ENCODE measurements at regions not wholly inside any gene's neighbourhood (a gene's known extent, or its start where the extent isn't known, plus 50 kb on each side); places are given as distances from the start of the nearest gene placed in this dataset.

DNA sequence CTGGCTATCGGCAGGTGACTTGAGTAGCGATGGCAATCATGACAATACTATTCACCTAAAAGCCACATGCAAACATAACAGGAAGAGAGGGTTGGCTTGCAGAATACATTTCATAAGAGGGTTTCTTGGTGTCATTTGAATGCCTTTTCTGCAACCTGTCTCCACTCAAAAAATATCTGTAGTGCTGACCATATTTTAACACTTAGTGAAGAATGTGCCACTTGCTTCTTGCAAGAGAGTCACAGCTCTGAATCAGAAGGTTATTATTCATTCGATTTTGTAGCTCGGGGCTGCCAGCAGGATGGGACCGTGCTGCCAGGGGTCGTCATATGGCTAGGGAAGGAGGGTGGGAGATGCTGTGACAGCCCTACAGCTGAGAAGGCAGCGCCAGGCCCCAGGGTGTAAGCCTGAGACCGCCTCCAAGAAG lies 152.0 kb upstream of the PITRM1 start:
- H4K5ac ChIP-seq (ENCODE audit: low read depth, low read length): no peak overlapping the region
- H3K18ac ChIP-seq (ENCODE audit: low read depth, low read length): no peak overlapping the region
- H2AK5ac ChIP-seq (ENCODE audit: low read depth, low read length): no peak overlapping the region
- no peak for DNase-seq
- intact Hi-C loops (cut with micrococcal nuclease) (no loop called here), dilution Hi-C loops (cut with HindIII; ENCODE audit: low sequenced_read_pairs, unreplicated experiment) (no loop called here), in situ Hi-C loops (cut with MboI; ENCODE audit: low sequenced_read_pairs) (no loop called here)
- H2AFZ ChIP-seq (replicated peaks; ENCODE audit: low read length, poor library complexity): peak overlapping the region; percentile 29
- H3K4me3 ChIP-seq (ENCODE audit: insufficient read depth, low read depth, low read length): no peak overlapping the region
- no peak overlapping the region for H2BK20ac ChIP-seq (ENCODE audit: low read depth, low read length)
- no peak overlapping the region for H3K27ac ChIP-seq (ENCODE audit: insufficient read depth, low read length)
- no peak overlapping the region for H3K4ac ChIP-seq (ENCODE audit: low read depth, low read length)
- H3K56ac ChIP-seq (ENCODE audit: extremely low read depth, insufficient read depth, low read length): no peak overlapping the region
- no peak for ATAC-seq (ENCODE audit: low read depth)
- 69% methylated on average over 5 of the region's 8 CpGs; no CpG with 5 or more reads in 1 of the 2 experiments for WGBS, 2 experiments (ENCODE audit: extremely low coverage in 2 of 2, insufficient read length in 1 of 2)
- no peaks in the 10 kb centered on the region for H3K4me1 ChIP-seq (ENCODE audit: control insufficient read depth, insufficient read depth, low read length)
- no peaks in the 10 kb centered on the region for H3K27me3 ChIP-seq (ENCODE audit: control insufficient read depth, insufficient read depth, low read length)
- no peaks in the 10 kb centered on the region for H3K36me3 ChIP-seq (ENCODE audit: control insufficient read depth, insufficient read depth, low read length)
- no peak overlapping the region for H2AK9ac ChIP-seq (replicated peaks; ENCODE audit: low read depth, low read length, poor library complexity)
- no TSS peak for BruUV-seq (replicated peaks)
- H3K79me1 ChIP-seq (ENCODE audit: low read depth in 1 of 2, low read length in 2 of 2): no peaks in the 10 kb centered on the region
- H3K14ac ChIP-seq (replicated peaks; ENCODE audit: low read depth, low read length): no peak overlapping the region
- no peaks in the 10 kb centered on the region for H3K9me3 ChIP-seq (ENCODE audit: control insufficient read depth, insufficient read depth, low read length)
- H3K9ac ChIP-seq (ENCODE audit: low read depth, low read length): no peak overlapping the region
- no peaks in the 10 kb centered on the region for H3K9me1 ChIP-seq (ENCODE audit: insufficient read depth, low read length)
- H2BK15ac ChIP-seq (ENCODE audit: low read depth, low read length): no peak overlapping the region
- no peak overlapping the region for H3K23ac ChIP-seq (ENCODE audit: low read depth, low read length)
- POLR2A ChIA-PET (ENCODE audit: unreplicated experiment): no interaction called here
- H4K8ac ChIP-seq (ENCODE audit: low read depth in 2 of 2, low read length in 2 of 2): no peak overlapping the region
- no peak overlapping the region for H3K4me2 ChIP-seq (ENCODE audit: low read depth, low read length)
- no peaks in the 10 kb centered on the region for H4K20me1 ChIP-seq (ENCODE audit: insufficient read depth, low read length)
- no peak overlapping the region for H2BK5ac ChIP-seq (ENCODE audit: low read depth, low read length, poor library complexity, severe bottlenecking)
- CTCF ChIA-PET: no interaction called here
- no peak overlapping the region for H2BK120ac ChIP-seq (ENCODE audit: low read depth, low read length)
- H4K91ac ChIP-seq (ENCODE audit: insufficient read depth, low read depth, low read length): no peak overlapping the region
- no peak for TF ChIP-seq MAZ (IDR thresholded peaks at IDR 0.05; ENCODE audit: borderline replicate concordance, low read depth, low read length)
- TF ChIP-seq, protein P1, sequence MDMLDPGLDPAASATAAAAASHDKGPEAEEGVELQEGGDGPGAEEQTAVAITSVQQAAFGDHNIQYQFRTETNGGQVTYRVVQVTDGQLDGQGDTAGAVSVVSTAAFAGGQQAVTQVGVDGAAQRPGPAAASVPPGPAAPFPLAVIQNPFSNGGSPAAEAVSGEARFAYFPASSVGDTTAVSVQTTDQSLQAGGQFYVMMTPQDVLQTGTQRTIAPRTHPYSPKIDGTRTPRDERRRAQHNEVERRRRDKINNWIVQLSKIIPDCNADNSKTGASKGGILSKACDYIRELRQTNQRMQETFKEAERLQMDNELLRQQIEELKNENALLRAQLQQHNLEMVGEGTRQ (IDR thresholded peaks at IDR 0.05; ENCODE audit: low read depth, low read length): no peak
- TF ChIP-seq SMC3 (IDR thresholded peaks at IDR 0.05; ENCODE audit: low read depth, low read length): no peak
- no peak for TF ChIP-seq RFX5 (IDR thresholded peaks at IDR 0.05; ENCODE audit: low read depth, low read length)
- no peak for TF ChIP-seq CHD1 (IDR thresholded peaks at IDR 0.05; ENCODE audit: low read depth, low read length)
- no peak for TF ChIP-seq MXI1 (IDR thresholded peaks at IDR 0.05; ENCODE audit: borderline replicate concordance, low read depth, low read length)
